IPS-18a (cell line): ENCODE measurements at regions not wholly inside any gene's neighbourhood (a gene's known extent, or its start where the extent isn't known, plus 50 kb on each side); places are given as distances from the start of the nearest gene placed in this dataset.

Source experiments
- H3K27ac ChIP-seq: one replicate; pipeline ENCODE4 v1.5.1; 2013; ENCODE audit warnings: low read length
- H3K27me3 ChIP-seq: one replicate; pipeline ENCODE4 v1.6.1; 2013; ENCODE audit warnings: mild to moderate bottlenecking, low read length; ENCODE audit not compliant: control insufficient read depth, insufficient read depth
- H3K36me3 ChIP-seq: one replicate; pipeline ENCODE4 v1.6.1; 2013; ENCODE audit warnings: low read depth, low read length; ENCODE audit not compliant: control insufficient read depth
- H3K4me1 ChIP-seq: one replicate; pipeline ENCODE4 v1.6.1; 2013; ENCODE audit warnings: low read depth, low read length; ENCODE audit not compliant: control insufficient read depth
- H3K4me3 ChIP-seq: one replicate; pipeline ENCODE4 v1.5.1; 2013; ENCODE audit warnings: low read length
- H3K9ac ChIP-seq: one replicate; pipeline ENCODE4 v1.6.1; 2013; ENCODE audit warnings: mild to moderate bottlenecking, low read length, moderate library complexity
- H3K9me3 ChIP-seq: one replicate; pipeline ENCODE4 v1.6.1; 2013; ENCODE audit warnings: low read depth, low read length; ENCODE audit not compliant: control insufficient read depth

DNA sequence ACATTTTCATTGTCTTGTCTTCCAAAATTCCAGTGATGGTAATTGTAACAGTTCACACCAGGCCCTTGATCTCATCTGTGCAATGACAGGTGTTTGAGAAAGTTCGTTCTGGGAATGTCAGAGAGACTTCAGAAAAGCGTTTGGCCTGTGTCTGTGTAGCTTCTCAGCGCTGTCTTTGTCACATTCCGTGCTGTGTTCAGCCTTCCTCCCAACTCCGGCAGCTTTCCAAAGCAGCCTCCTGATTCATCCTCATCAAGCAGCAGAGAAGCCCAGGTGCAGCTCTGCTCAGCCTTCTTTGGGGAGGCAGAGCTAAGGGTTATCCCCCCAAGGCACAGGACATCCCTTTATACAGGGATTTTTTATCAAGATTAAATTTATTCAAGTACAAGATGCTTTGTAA lies 494.0 kb upstream of the SUCLG2 start:
- H3K4me1 ChIP-seq: no peaks in the 10 kb centered on the region
- no peak overlapping the region for H3K27ac ChIP-seq
- no peaks in the 10 kb centered on the region for H3K27me3 ChIP-seq
- no peaks in the 10 kb centered on the region for H3K36me3 ChIP-seq
- no peak overlapping the region for H3K4me3 ChIP-seq
- no peaks in the 10 kb centered on the region for H3K9me3 ChIP-seq
- no peak overlapping the region for H3K9ac ChIP-seq

DNA sequence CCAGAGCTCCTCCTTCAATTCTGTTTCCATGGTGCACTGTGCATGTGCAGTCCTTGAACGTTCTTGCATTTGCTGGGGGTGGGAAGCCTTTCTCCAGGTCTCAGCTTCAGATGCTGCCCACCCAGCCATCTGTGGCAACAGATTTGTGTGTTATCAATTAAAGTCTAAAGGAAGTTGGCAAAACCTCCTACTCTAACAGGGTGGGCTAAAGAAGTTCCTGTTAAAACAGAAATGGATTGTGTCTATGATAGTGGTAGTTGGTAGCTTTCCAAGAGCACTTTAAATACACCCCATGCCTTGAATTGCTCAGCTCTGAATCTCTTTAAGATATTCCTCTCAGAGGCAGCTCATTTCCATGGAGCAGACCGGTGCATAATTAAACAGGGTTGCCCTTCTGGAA lies 488.0 kb upstream of the SUCLG2 start:
- Histone ChIP-seq H3K27me3 (no peaks in the 10 kb centered on the region), H3K9me3 (no peaks in the 10 kb centered on the region), H3K36me3 (no peaks in the 10 kb centered on the region), H3K4me3 (no peak overlapping the region), H3K9ac (no peak overlapping the region), H3K4me1 (no peaks in the 10 kb centered on the region), H3K27ac (no peak overlapping the region)

DNA sequence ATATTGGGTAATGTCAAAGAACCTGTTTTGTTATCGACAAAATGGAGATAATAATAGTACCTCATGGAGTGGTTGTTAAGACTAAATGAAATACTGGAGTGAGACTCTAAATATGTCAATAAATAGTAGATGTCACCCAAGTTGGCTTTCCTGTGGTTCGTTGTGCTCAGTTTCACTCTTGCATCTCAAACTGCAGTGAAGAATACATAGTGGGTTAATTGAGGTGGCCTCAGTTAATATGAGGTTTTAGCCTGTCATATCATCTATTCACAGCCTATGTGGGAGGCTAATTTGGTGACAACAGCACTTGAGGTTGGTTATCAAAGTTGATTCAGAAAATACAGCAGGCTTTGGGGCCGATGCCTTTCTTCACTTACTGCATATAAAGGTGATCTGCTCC lies 485.5 kb upstream of the SUCLG2 start:
- Histone ChIP-seq H3K27ac (no peak overlapping the region), H3K4me1 (peaks cover 17% of the 10 kb centered on the region), H3K4me3 (no peak overlapping the region), H3K9me3 (no peaks in the 10 kb centered on the region), H3K36me3 (no peaks in the 10 kb centered on the region), H3K9ac (no peak overlapping the region), H3K27me3 (no peaks in the 10 kb centered on the region)

DNA sequence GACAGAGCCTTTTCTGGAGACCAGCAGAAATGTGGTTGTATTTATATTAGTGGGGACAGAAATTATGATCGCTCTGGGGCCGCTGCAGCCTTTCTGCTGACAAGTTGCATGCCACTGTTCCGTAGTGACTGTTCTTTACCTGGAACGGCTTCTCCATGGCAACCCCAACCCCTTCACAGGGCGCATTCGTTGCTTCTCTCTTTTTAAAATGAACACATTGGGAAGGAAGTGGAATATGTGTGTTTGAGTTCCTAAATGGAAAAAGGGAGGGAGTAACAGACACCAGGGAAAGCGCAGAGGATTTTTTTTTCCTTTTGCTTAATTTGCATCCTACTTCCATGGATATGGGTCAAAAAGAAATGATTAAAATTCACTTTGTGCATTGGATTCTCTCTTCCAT lies 482.0 kb upstream of the SUCLG2 start:
- Histone ChIP-seq H3K4me3 (no peak overlapping the region), H3K9ac (no peak overlapping the region)

DNA sequence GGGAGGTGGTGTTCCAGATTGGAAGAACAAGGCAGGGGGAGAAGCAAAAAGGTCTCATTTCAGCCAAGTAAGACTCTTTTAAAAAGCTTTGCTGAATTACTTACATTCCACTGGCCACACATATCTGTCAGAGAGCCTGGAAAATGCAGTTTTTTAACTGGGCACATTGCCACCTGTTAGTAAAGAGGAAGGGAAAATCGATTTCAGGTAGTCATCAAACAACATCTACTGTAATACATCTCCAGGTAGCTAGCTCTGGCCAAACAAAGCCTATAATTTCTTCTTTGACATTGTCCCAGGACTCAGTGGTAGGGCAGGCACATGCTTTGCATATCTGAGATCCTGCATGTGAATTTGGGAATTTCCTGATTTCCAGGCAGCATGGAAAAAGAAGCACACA lies 480.7 kb upstream of the SUCLG2 start:
- no peaks in the 10 kb centered on the region for H3K36me3 ChIP-seq
- H3K4me3 ChIP-seq: no peak overlapping the region
- H3K9me3 ChIP-seq: no peaks in the 10 kb centered on the region
- no peak overlapping the region for H3K9ac ChIP-seq
- H3K4me1 ChIP-seq: peaks cover 20% of the 10 kb centered on the region
- no peaks in the 10 kb centered on the region for H3K27me3 ChIP-seq
- no peak overlapping the region for H3K27ac ChIP-seq

More for the DNA sequence above, 482.0 kb upstream of the SUCLG2 start:
- Histone ChIP-seq H3K36me3 (no peaks in the 10 kb centered on the region), H3K27ac (no peak overlapping the region), H3K27me3 (no peaks in the 10 kb centered on the region), H3K4me1 (peaks cover 20% of the 10 kb centered on the region), H3K9me3 (no peaks in the 10 kb centered on the region)

DNA sequence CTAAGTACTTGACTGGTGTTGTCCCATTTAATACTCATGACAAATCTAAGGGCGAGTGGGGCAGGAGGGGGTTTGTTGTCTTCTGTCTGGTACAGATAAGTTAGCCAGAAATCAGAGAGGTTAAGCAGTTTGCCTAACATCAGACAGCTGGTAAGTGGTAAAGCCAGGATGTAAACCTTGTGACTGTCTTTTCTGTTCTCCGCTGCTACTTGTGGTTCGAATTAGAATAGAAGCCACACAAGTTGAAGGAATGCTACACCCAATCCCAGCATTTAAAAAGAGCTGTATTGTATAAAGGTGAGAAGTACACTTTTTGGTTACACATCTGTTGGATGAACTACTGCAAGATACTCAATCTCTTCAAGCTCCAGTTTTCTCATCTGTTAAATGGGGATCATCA lies 474.7 kb upstream of the SUCLG2 start:
- no peak overlapping the region for H3K4me3 ChIP-seq
- H3K9ac ChIP-seq: no peak overlapping the region
- no peaks in the 10 kb centered on the region for H3K27me3 ChIP-seq
- H3K4me1 ChIP-seq: no peaks in the 10 kb centered on the region
- H3K9me3 ChIP-seq: no peaks in the 10 kb centered on the region
- H3K36me3 ChIP-seq: no peaks in the 10 kb centered on the region
- H3K27ac ChIP-seq: no peak overlapping the region

DNA sequence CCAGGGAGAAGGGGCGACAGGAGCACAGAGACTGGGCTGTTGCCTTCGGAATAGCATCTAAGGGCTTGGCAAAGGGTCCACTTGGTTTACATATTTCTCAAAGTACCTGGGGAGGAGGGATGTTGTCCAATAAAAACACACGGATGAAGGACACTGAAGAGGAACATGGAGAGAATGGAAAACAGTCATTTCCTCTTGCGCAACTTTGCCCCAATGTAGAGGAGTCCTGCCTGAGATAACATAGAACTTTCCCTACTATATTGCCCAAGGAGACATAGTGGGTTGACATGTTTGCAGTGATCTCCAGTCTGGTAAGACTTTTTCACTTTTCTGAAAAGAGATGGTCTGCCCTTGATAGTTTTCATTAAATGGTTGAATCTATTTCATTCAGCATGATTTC lies 468.8 kb upstream of the SUCLG2 start:
- Histone ChIP-seq H3K9me3 (no peaks in the 10 kb centered on the region), H3K27ac (no peak overlapping the region), H3K4me1 (no peaks in the 10 kb centered on the region), H3K4me3 (no peak overlapping the region), H3K27me3 (no peaks in the 10 kb centered on the region), H3K36me3 (no peaks in the 10 kb centered on the region), H3K9ac (no peak overlapping the region)

DNA sequence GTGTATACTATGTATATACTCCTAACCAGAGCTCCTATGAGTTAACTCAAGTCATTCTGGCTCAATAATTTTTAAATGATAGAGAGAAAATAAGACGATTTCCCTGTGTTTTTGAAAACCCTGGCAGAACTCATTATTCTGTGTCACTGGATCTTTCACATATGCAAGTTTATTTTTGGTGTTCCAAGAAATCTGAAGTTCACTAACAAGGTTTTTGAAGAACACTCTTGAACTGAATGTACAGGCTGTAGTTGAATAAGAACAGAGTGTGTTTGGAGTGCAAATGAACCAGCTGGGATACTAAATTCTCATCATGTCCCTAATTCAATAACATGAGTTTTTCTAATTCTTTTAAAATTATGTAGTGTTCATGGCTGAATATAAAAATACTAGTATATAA lies 466.9 kb upstream of the SUCLG2 start:
- no peaks in the 10 kb centered on the region for H3K9me3 ChIP-seq
- H3K27me3 ChIP-seq: no peaks in the 10 kb centered on the region
- no peak overlapping the region for H3K27ac ChIP-seq
- H3K4me3 ChIP-seq: no peak overlapping the region
- H3K36me3 ChIP-seq: no peaks in the 10 kb centered on the region
- H3K4me1 ChIP-seq: no peaks in the 10 kb centered on the region
- H3K9ac ChIP-seq: no peak overlapping the region

DNA sequence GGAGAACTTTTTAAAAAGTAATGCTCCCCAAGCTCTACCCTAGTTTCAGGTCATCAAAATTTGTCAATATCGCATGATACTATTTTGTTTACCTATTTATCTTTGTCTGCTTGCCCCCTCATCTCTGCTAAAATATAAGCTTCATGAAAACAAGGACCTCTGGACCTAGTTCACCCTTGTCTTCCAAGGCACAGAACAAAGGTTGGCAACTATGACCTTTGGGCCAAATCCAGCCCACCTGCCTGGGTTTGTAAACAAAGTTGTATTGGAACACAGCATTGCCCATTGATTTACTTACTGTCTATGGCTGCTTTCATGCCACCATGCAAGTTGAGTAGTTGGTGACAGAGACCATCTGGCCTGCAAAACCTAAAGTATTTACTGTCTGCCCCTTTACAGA lies 462.2 kb upstream of the SUCLG2 start:
- Histone ChIP-seq H3K36me3 (no peaks in the 10 kb centered on the region), H3K9ac (no peak overlapping the region), H3K4me1 (no peaks in the 10 kb centered on the region), H3K4me3 (no peak overlapping the region), H3K27ac (no peak overlapping the region), H3K9me3 (no peaks in the 10 kb centered on the region), H3K27me3 (no peaks in the 10 kb centered on the region)

DNA sequence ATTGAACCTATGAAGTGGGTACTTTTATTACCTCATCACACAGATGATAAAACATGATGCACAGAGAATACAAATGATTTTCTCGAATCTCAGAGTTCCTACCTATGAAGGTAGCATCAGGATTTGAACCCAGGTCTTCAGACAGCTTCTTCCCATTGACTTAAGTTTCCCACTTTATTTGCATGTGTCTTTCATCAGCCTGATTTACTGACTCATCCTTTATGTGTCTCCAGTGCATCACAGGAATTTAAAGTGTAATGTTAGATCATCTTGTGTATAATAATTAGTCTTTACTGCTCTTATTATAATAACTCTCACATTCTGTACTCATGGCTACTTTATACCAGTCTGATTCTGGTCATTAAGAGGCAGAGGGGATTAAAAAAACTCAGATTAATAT lies 449.4 kb upstream of the SUCLG2 start:
- no peaks in the 10 kb centered on the region for H3K27me3 ChIP-seq
- H3K36me3 ChIP-seq: no peaks in the 10 kb centered on the region
- no peak overlapping the region for H3K27ac ChIP-seq
- no peaks in the 10 kb centered on the region for H3K9me3 ChIP-seq
- H3K4me3 ChIP-seq: no peak overlapping the region
- H3K9ac ChIP-seq: no peak overlapping the region
- no peaks in the 10 kb centered on the region for H3K4me1 ChIP-seq

DNA sequence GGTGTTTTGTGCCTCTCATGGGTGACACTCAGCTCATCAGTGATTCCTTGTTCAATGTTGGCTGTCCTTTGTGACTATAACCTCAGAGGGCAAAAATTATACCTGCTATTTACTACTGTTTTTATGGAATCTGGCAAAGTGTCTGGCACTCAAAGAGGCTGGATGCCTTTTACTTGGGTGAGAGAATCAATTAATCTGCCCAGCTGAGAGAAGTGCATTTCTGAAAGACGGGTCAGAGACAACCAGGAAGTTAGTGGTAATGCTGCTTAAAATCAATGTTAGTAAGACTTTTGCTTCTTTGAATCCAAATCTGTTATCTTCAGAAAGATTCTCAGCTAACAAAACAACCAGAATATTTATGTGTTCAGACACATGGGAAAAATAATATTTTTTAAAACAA lies 436.2 kb upstream of the SUCLG2 start:
- Histone ChIP-seq H3K27ac (no peak overlapping the region), H3K27me3 (no peaks in the 10 kb centered on the region), H3K9me3 (no peaks in the 10 kb centered on the region), H3K4me3 (no peak overlapping the region), H3K4me1 (no peaks in the 10 kb centered on the region), H3K9ac (no peak overlapping the region), H3K36me3 (no peaks in the 10 kb centered on the region)

DNA sequence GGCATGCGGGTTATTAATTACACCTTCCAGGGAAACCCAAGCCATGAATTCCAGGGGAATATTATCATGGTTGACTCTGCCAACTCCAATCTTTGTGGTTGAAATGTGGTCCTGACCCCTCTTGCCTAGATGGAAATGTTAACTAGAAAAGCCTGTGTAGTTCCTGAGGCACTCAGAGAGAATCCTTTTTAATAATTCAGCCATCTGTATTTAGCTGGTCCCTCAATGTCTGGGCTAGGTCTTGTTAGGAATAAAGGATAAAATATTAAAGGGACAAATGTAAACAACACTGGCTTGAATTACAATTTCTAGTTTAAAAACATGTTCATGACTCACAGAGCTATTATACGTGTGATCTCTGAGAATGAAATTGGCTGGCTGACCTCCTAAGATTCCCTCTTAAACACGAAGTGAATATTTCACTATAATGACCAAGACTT lies 435.2 kb upstream of the SUCLG2 start:
- H3K9ac ChIP-seq: no peak overlapping the region
- no peaks in the 10 kb centered on the region for H3K27me3 ChIP-seq
- H3K4me3 ChIP-seq: no peak overlapping the region
- no peak overlapping the region for H3K27ac ChIP-seq
- H3K4me1 ChIP-seq: no peaks in the 10 kb centered on the region
- H3K36me3 ChIP-seq: no peaks in the 10 kb centered on the region
- no peaks in the 10 kb centered on the region for H3K9me3 ChIP-seq
